GM21526 (cell line): ENCODE measurements at regions not wholly inside any gene's neighbourhood (a gene's known extent, or its start where the extent isn't known, plus 50 kb on each side); places are given as distances from the start of the nearest gene placed in this dataset.

Experiments
- ATAC-seq: cut with Tn5 transposase; IDR thresholded peaks from one replicate; pipeline ENCODE4 v1.9.1; 2021; ENCODE audit warnings: moderate library complexity; ENCODE audit not compliant: unreplicated experiment, low FRiP score

GRCh38 chr13:75231235-75231634, 250.7 kb downstream of the TBC1D4 start:
- ATAC-seq, result no peak

DNA sequence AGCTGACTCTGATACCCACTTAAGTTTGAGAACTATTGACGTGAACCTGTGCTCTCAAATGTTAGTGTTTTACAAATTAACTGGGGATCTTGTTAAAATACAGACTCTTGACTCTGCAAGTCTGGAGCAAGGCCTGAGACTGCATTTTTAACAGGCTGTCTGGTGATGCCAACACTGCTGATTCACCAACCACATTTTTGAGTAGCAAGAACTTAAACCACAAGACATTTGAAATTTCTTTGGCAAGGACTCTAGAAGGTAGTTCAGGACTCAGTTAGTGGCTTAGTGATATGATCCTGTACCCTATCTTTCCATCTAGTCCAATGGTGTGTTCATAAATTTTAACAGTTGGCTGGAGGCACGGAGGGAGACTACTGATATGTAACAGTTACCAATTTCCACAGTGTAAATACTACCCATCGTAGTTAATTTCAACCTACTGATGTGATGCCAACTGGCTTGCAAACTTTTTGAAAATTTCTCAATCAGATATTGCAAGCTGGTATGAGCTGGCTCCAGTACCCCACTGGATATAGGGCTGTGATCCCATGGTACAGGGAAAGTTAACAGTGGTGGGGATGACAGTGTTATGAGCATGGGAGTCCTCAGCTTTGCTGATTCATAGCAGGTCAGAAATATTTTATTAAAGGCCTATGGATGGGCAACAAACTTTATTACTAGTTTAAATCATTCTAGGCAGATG, 255.1 kb downstream of the TBC1D4 start:
- ATAC-seq, result no peak

GRCh38 chr13:75226092-75226491, 255.9 kb downstream of the TBC1D4 start:
- ATAC-seq, result no peak

- no peak for ATAC-seq
Observed at GRCh38 chr13:75225288-75226032, 256.5 kb downstream of the TBC1D4 start.

DNA sequence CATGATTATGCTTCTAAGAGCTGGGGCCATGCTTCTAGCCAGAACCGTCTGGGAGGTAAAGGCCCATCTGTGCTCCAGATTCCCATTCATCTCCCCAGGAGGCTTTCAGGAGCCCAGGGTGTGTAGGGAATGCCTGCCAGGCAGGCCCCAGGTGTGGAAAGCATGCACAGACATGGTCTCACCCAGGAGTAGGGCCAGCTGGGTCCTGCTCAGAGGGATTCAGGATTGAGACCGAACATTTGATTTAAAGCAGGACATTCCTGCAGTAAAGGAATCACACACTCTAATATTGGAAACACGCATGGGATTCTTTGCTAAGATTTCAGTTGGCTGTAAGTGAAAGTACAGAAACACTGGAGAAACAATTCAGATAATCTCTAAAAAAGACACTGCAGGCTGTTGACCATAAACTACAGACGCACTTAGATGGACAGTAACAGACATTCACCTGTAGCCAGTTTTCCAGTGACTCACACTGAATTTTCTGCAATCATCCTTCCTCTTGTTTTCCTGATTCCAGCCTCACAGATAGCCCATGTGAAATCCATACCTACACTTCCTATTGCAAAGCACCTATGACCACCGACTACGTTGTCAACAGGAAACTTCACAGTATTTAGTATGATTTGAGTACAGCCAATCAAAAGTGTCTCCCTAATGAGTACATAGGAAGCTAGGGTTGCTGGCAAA, 257.8 kb downstream of the TBC1D4 start:
- no peak for ATAC-seq

GRCh38 chr13:75222031-75222430, 259.9 kb downstream of the TBC1D4 start:
- ATAC-seq, result no peak

GRCh38 chr13:75220861-75221260, 261.1 kb downstream of the TBC1D4 start:
- ATAC-seq, result no peak

GRCh38 chr13:75220238-75220542, 261.8 kb downstream of the TBC1D4 start:
- ATAC-seq, result no peak

- ATAC-seq, result peak; percentile 99
Observed at GRCh38 chr13:75219479-75220237, 262.3 kb downstream of the TBC1D4 start.

DNA sequence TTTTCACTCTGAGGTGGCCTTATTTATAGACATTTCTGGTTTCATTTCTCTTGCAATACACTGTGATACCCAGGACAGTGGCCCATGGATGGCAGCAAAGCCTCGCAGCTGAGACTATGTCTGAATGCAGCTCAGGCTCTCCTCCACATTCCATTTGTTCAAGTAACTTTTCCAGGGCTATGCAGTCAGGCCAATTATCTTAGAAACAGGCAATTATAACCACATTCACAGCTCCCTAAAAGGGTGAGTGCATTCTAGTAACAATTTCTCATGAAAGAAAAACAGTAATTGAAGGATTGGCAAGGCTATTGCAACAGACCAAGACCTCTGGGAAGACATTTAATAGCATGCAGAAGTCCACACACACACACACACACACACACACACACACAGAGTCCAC, 264.0 kb downstream of the TBC1D4 start:
- no peak for ATAC-seq

DNA sequence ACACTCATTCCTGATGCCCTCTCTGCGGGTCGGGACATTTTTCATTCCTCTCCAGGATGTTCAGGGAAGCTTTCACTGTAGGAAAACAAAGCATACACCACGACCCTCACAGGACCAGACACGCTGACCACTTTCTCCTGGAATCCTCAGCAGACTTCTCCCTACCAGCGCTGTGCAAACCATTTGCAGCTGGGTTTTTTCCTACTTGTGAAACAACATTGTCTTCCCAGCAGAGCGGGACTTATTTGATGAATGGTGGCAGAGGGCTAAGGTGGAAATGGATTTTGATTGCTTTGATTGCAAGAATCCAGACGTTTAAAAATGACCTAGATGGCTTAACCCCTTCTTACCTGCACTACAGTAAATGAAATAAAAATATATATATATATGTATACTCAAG, 265.9 kb downstream of the TBC1D4 start:
- no peak for ATAC-seq

DNA sequence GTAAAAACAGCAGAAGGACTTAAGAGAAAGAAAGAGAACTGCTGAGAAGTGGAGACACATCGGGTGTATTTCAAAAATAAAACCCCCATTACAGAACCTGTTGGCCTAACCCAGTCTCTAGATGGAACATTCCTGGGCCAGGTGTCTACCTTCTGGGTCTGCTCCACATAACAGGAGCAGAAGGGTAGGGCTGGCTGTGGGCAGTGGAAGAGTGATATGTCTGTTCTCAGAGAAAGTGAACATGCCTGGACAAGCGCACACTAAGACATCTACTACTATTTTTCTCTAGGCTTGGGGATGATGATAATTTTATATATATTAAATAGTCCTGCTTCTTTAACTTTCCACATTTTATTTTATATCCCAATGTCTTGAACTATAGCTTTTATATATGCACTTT, 267.1 kb downstream of the TBC1D4 start:
- ATAC-seq, result no peak

GRCh38 chr13:75202981-75203380, 279.0 kb downstream of the TBC1D4 start:
- no peak for ATAC-seq

DNA sequence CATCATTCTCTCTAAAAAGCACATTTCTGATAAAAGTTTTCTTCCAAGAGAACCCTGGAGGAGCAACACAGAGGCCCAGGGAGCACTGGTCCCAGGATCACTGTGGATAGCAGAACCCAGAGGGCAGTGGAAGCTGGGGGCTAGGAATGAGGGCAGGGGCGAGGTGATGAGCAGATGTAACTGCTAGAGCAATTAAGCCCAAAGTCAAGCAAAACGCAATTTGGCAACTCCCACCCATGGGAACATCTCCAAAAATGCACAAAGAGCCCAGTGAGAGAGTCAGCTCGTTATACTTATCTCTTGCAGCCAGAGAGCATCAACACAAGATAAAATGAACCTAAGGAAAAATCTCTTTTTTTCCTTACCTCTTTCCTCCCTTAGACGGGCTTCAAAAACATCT, 284.2 kb downstream of the TBC1D4 start:
- no peak for ATAC-seq

DNA sequence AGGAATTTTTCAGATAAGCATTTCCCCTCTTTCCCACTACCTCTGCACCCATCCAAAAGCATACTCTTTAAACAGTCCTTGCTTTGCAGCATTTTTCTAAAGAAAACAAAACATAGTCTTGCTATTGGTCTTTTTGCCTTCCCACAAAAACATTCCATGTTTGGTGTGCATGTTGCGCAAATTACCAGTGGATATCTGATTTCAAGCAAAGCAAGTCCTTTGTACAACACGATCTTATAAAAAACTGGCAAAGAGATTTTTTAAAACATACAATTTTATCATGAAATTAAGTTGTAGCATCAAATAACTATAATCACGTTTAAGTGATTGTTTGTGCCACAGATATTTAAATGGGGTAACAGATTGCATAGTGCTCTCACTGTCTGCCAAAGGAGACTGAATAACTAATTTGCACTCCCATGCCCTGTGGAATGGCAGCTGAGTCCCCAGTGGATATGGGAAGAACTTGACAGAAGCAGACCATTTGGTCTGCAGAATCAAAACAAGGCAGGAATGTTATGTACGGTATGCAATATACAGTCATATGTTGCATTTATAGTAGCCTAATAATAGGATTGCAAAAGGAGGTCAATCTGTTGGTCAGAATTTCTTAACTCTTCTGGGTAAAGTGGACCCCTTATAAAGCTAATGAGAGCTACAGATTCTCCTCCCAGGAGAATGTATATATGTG, 285.7 kb downstream of the TBC1D4 start:
- ATAC-seq, result no peak

DNA sequence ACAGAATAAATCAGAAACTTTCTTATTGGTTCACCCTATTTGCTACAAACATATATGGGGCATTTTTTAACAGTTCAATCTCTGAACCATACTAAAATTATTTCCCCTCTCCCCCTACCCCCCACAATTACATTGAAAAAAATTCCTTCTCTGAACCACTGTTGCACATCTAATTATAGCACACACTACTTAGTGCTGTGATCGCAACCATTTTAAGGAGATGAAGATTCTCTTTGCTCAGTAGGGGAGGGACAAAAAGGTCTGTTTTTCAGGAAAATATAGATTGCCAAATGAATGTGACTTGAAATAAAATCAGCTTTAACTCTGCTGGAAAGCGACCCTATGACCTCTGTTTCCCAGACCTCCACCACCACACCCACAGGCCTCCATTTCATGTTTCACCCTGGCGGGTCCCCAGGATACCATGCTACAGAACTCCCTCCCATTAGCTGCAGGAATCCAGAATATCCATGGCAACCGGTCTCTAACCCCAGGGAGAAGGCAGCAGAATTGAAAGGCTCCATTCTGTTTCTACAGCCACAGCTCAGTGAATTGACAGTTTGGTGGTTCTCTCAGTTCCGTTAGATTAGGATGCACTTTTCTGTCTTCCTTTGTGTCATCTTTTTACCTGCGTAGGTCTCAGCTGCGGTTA, 286.3 kb downstream of the TBC1D4 start:
- no peak for ATAC-seq

DNA sequence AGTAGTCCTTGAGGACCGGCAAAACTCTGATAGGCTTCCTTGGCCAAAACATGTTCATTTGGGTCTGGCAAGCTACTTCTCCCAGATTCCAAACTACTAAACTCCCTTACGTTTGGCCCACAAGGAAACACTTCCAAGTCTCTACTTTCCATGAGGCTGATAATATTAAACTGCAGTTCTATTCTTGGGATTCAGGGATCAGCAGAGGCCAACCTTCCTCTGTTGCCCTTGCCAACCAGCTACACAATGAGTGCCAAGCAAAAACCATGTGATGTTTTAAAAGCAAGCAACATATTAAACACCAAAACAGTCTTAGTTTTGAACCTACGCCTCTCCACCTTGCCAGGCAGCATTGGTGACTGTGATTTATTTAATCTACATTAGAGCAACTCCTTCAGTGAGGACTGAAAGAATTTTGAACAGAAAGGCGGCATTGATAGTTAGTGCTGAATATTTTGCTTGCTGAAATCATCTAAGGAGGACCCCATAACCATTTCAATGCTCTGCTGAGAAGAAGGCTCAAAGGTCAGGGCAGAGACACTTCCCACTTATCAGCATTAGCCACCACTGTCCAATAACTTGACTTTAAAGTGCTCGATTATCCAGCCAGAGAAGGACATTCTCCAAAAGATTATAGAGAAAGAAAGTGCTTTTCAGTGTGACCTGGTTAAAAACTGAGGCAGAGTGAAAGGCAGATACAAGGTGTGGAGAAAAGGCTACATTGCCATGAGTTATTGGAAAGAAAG, 287.1 kb downstream of the TBC1D4 start:
- ATAC-seq, result no peak

GRCh38 chr13:75186379-75186778, 295.6 kb downstream of the TBC1D4 start:
- ATAC-seq, result no peak

DNA sequence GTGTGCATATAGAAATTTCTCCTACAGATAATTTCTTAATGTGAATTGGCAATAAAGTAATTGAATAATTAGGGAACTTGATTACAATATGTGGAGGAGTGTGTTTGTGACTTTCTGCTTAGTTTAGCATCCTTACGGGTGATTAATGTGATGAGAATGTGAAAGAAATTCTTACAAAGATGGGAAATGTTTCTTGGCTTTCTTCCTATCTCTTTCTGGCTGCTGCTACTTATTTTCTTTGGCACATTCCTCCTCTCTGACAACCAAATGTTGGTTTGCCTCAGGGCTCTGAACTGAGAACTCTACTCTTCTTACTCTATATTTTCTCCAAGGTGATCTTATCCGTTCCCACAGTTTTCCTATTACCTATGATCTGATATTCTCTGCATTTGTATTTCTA, 300.1 kb downstream of the TBC1D4 start:
- ATAC-seq, result no peak
